ENCODE measurements at regions not wholly inside any gene's neighbourhood (a gene's known extent, or its start where the extent isn't known, plus 50 kb on each side); places are given as distances from the start of the nearest gene placed in this dataset.

DNA sequence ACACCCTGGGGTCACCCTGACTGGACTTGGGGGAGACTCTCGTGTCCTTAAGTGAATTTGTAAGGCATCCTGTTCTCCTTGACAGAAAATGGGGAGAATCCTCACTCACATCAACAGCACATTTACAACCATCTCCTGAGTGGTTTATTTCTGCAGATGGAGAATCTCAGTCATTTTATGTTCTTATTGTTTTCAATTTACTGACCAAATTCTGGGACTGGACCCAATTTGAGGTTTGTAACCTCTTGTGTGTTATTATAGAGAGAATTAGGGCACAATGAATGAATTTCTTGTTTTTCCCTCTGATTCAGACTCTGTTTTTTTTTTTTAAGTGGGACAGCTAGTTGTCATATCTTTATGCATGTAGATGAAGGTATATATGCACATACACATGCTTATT, 104.9 kb downstream of the ADAMTS15 start:
- TF ChIP-seq, protein P1, sequence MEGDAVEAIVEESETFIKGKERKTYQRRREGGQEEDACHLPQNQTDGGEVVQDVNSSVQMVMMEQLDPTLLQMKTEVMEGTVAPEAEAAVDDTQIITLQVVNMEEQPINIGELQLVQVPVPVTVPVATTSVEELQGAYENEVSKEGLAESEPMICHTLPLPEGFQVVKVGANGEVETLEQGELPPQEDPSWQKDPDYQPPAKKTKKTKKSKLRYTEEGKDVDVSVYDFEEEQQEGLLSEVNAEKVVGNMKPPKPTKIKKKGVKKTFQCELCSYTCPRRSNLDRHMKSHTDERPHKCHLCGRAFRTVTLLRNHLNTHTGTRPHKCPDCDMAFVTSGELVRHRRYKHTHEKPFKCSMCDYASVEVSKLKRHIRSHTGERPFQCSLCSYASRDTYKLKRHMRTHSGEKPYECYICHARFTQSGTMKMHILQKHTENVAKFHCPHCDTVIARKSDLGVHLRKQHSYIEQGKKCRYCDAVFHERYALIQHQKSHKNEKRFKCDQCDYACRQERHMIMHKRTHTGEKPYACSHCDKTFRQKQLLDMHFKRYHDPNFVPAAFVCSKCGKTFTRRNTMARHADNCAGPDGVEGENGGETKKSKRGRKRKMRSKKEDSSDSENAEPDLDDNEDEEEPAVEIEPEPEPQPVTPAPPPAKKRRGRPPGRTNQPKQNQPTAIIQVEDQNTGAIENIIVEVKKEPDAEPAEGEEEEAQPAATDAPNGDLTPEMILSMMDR (IDR thresholded peaks at IDR 0.05), result no peak
- TF ChIP-seq POLR2A (IDR thresholded peaks at IDR 0.05), result no peak
- TF ChIP-seq POLR2AphosphoS5 (IDR thresholded peaks at IDR 0.05), result no peak
